GM21737 (cell line): ENCODE measurements at regions not wholly inside any gene's neighbourhood (a gene's known extent, or its start where the extent isn't known, plus 50 kb on each side); places are given as distances from the start of the nearest gene placed in this dataset.
A peak's percentile ranks its signal among the peaks of the same experiment; 100 is the strongest.

Source experiments
- ATAC-seq: cut with Tn5 transposase; IDR thresholded peaks from one replicate; pipeline ENCODE4 v1.9.1; 2021; ENCODE audit warnings: mild to moderate bottlenecking, moderate library complexity; ENCODE audit not compliant: unreplicated experiment

GRCh38 chr2:212945526-212945925, 205.9 kb downstream of the IKZF2 start:
- no peak for ATAC-seq

- ATAC-seq = no peak
These were observed 208.1 kb downstream of the IKZF2 start for GRCh38 chr2:212943351-212943750.

GRCh38 chr2:212941361-212941760, 210.1 kb downstream of the IKZF2 start:
- ATAC-seq = no peak

GRCh38 chr2:212940816-212941215, 210.6 kb downstream of the IKZF2 start:
- no peak for ATAC-seq

- ATAC-seq = no peak
These were observed 211.5 kb downstream of the IKZF2 start for GRCh38 chr2:212939777-212940531.

- ATAC-seq = no peak
These were observed 213.1 kb downstream of the IKZF2 start for GRCh38 chr2:212938144-212938793.

GRCh38 chr2:212936572-212936971, 214.8 kb downstream of the IKZF2 start:
- ATAC-seq = no peak

- no peak for ATAC-seq
These were observed 215.7 kb downstream of the IKZF2 start for GRCh38 chr2:212935752-212936151.

- ATAC-seq = no peak
These were observed 220.1 kb downstream of the IKZF2 start for GRCh38 chr2:212931271-212931670.

GRCh38 chr2:212930556-212931260, 220.7 kb downstream of the IKZF2 start:
- no peak for ATAC-seq

GRCh38 chr2:212929971-212930370, 221.4 kb downstream of the IKZF2 start:
- ATAC-seq = no peak

GRCh38 chr2:212929116-212929515, 222.3 kb downstream of the IKZF2 start:
- no peak for ATAC-seq

- no peak for ATAC-seq
These were observed 222.7 kb downstream of the IKZF2 start for GRCh38 chr2:212928681-212929080.

GRCh38 chr2:212926940-212927339, 224.5 kb downstream of the IKZF2 start:
- no peak for ATAC-seq

GRCh38 chr2:212923393-212923792, 228.0 kb downstream of the IKZF2 start:
- no peak for ATAC-seq

GRCh38 chr2:212922701-212923100, 228.7 kb downstream of the IKZF2 start:
- ATAC-seq = no peak

- ATAC-seq = no peak
These were observed 229.7 kb downstream of the IKZF2 start for GRCh38 chr2:212921711-212922110.

- ATAC-seq = no peak
These were observed 230.4 kb downstream of the IKZF2 start for GRCh38 chr2:212921061-212921460.

GRCh38 chr2:212919238-212919637, 232.2 kb downstream of the IKZF2 start:
- ATAC-seq = no peak

- ATAC-seq = no peak
These were observed 233.1 kb downstream of the IKZF2 start for GRCh38 chr2:212918336-212918735.

GRCh38 chr2:212915121-212915782, 236.2 kb downstream of the IKZF2 start:
- peak; percentile 58 for ATAC-seq
